Spinal cord (tissue), 9 donors: ENCODE measurements at regions not wholly inside any gene's neighbourhood (a gene's known extent, or its start where the extent isn't known, plus 50 kb on each side); places are given as distances from the start of the nearest gene placed in this dataset.

ENCODE experiments used
- DNase-seq, 6 donors: peaks; one replicate each; pipeline versions ENCODE4 v3.0.0 to v3.0.0-alpha.2; 2013 to 2015; ENCODE audit warnings: low spot score in 6 of 6, low read depth in 4 of 6
- H3K27ac ChIP-seq: one replicate; pipeline ENCODE4 v1.5.1; 2013; ENCODE audit warnings: low read depth, low read length, control low read depth
- H3K27me3 ChIP-seq: one replicate; pipeline ENCODE4 v1.6.1; 2013; ENCODE audit warnings: low read length; ENCODE audit not compliant: control insufficient read depth, insufficient read depth
- H3K36me3 ChIP-seq: one replicate; pipeline ENCODE4 v1.6.1; 2013; ENCODE audit warnings: low read length; ENCODE audit not compliant: control insufficient read depth, insufficient read depth
- H3K4me1 ChIP-seq: one replicate; pipeline ENCODE4 v1.6.1; 2013; ENCODE audit warnings: low read length; ENCODE audit not compliant: control insufficient read depth, insufficient read depth
- H3K4me3 ChIP-seq: one replicate; pipeline ENCODE4 v1.5.1; 2013; ENCODE audit warnings: low read depth, low read length, control low read depth
- H3K9me3 ChIP-seq: one replicate; pipeline ENCODE4 v1.6.1; 2013; ENCODE audit warnings: low read length; ENCODE audit not compliant: control insufficient read depth, insufficient read depth
- WGBS: methylation state at CpG from one replicate; pipeline ENCODE4 v1.1.5; 2013; ENCODE audit warnings: missing lambda C conversion rate; ENCODE audit not compliant: insufficient coverage; 5-methylcytosine and 5-hydroxymethylcytosine counted together
- donor health status: healthy.

GRCh38 chr2:234620018-234620417 lies 123.1 kb upstream of the ARL4C start:
- 93% methylated on average over 6 of the region's 7 CpGs for WGBS
- Histone ChIP-seq H3K27me3 (no peaks in the 10 kb centered on the region), H3K9me3 (peaks cover 2% of the 10 kb centered on the region), H3K27ac (no peak overlapping the region), H3K4me1 (no peaks in the 10 kb centered on the region), H3K4me3 (no peak overlapping the region), H3K36me3 (no peaks in the 10 kb centered on the region)
- no peak for DNase-seq

DNA sequence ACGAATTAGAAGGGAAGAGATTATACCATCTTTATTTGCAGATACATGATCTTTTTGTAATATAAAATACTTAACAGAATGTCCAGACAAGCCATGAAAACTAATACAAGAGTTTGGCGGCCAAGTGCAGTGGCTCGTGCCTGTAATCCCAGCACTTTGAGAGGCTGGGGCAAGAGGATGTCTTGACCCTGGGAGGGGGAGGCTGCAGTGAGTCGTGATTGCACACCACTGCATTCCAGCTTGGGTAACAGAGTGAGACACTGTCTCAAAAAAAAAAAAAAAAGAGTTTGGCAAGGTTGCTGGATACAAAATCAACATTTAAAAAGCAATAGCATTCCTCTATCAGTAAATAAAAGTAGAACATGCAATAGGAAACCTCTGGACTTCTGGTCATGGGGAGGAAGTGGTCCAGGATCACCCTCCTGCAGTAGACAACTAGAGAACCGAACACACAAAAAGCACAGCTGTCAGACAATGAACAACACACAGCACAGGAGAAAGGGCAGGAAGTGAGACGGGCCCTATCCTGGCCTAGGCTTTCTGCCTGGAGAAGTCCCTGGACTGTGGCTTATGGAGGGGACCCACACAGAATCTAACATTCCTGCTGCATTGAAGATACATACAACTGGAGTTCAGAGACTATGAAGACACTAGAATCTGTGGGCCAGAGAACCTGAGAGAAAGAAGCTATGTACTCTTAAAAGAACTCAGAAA lies 118.9 kb upstream of the ARL4C start:
- Histone ChIP-seq H3K36me3 (no peaks in the 10 kb centered on the region), H3K4me3 (no peak overlapping the region), H3K27ac (no peak overlapping the region), H3K9me3 (peaks cover 4% of the 10 kb centered on the region), H3K4me1 (no peaks in the 10 kb centered on the region), H3K27me3 (no peaks in the 10 kb centered on the region)
- 86% methylated on average over 2 of the region's 6 CpGs for WGBS
- no peak for DNase-seq

DNA sequence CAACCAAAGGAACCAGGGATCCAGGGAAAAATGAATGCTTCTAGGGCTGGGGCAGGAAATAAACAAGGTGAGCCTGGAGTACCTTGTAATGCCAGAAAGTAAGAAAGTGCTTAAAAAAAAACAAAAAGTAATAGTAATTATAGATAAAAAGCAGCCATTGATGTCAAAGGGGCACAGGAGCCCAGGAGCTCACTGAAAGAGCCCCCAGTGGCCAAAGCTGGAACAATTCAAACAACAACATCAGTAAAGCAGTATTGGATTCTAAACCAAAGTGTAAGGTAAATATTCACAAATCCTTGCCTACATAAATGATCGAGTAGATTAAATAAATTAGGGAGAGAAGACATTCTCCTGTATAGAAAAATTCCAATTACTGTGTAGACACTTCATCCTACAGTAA lies 114.3 kb upstream of the ARL4C start:
- no peaks in the 10 kb centered on the region for H3K36me3 ChIP-seq
- no peaks in the 10 kb centered on the region for H3K4me1 ChIP-seq
- no peak overlapping the region for H3K27ac ChIP-seq
- H3K9me3 ChIP-seq = peaks cover 4% of the 10 kb centered on the region
- WGBS = no CpG with 5 or more reads among the region's 1 CpG
- no peak overlapping the region for H3K4me3 ChIP-seq
- no peak for DNase-seq
- no peaks in the 10 kb centered on the region for H3K27me3 ChIP-seq

- no peak overlapping the region for H3K4me3 ChIP-seq
- WGBS = no CpG with 5 or more reads among the region's 4 CpGs
- H3K9me3 ChIP-seq = peaks cover 2% of the 10 kb centered on the region
- no peak for DNase-seq
- no peaks in the 10 kb centered on the region for H3K27me3 ChIP-seq
- no peaks in the 10 kb centered on the region for H3K4me1 ChIP-seq
- H3K36me3 ChIP-seq = no peaks in the 10 kb centered on the region
- H3K27ac ChIP-seq = no peak overlapping the region
Observed at GRCh38 chr2:234608946-234609345, 112.1 kb upstream of the ARL4C start.

GRCh38 chr2:234607691-234608090 lies 110.8 kb upstream of the ARL4C start:
- H3K4me1 ChIP-seq = no peaks in the 10 kb centered on the region
- no peak overlapping the region for H3K27ac ChIP-seq
- DNase-seq = no peak
- H3K9me3 ChIP-seq = no peaks in the 10 kb centered on the region
- no peaks in the 10 kb centered on the region for H3K27me3 ChIP-seq
- H3K36me3 ChIP-seq = no peaks in the 10 kb centered on the region
- H3K4me3 ChIP-seq = no peak overlapping the region
- WGBS = 77% methylated on average over 5 of the region's 8 CpGs

DNA sequence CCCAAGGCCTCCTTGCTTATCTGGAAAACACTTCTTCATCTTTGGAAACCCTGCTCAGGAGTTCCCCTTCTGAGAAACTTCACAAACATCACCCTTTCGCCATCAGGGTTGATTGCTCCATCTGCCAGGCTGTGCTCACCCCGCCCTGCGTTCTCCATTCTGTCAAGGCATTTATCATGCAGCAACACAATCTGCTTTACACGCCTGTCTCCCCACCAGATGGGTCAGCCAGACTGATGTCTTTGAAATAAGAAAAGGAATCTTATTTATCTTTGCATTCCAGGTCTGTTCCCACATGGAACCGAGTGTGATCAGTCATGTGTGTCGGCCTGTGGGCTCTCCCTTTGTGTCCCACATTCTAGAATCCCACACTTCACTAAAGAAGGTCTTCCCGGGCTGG lies 110.0 kb upstream of the ARL4C start:
- no peaks in the 10 kb centered on the region for H3K9me3 ChIP-seq
- H3K27ac ChIP-seq = no peak overlapping the region
- DNase-seq = peak in 2 of 6 donors; percentile 34 to 63
- 61% methylated on average over 4 of the region's 7 CpGs for WGBS
- no peaks in the 10 kb centered on the region for H3K4me1 ChIP-seq
- H3K27me3 ChIP-seq = no peaks in the 10 kb centered on the region
- no peaks in the 10 kb centered on the region for H3K36me3 ChIP-seq
- H3K4me3 ChIP-seq = no peak overlapping the region

DNA sequence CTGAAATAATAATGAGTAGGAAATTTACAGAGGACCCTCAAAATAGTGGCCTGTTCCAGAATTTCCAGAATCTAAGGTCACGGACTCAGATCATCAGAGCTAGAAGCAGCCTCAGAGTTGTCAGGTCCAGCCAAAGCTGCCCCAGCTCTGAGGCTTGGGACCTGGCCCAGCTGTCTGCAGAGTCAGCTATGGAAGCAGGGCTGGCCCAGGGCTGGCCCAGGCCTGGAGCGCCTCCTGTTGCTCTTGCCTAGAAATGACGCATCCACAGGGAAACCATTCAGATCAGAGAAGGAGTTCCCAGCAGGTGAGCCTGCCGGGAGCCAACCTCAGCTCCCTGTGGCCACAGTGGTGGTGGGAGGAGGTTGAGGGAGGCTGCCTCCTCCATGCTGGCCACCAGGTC lies 106.7 kb upstream of the ARL4C start:
- H3K4me3 ChIP-seq = no peak overlapping the region
- no peaks in the 10 kb centered on the region for H3K27me3 ChIP-seq
- H3K4me1 ChIP-seq = no peaks in the 10 kb centered on the region
- no peaks in the 10 kb centered on the region for H3K36me3 ChIP-seq
- H3K27ac ChIP-seq = no peak overlapping the region
- DNase-seq = no peak
- no peaks in the 10 kb centered on the region for H3K9me3 ChIP-seq
- WGBS = 99% methylated on average over 4 of the region's 4 CpGs

DNA sequence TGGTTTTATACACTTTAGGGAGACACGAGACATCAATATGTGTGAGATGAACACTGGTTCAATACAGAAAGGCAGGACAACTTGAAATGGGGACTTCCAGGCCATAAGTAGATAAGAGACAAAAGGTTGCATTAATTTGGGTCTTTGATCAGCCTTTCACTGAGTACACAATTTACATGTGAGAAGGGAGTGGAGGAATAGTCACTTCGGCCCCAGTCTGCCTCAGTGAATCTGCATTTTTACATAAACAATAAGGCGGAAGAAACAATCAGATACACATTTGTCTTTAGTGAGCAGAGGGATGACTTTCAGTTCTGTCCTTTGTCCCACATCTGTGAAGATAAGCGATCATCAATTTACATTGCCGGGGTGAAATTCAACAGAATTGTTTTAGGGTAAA lies 104.3 kb upstream of the ARL4C start:
- no peak overlapping the region for H3K4me3 ChIP-seq
- no peaks in the 10 kb centered on the region for H3K4me1 ChIP-seq
- no peaks in the 10 kb centered on the region for H3K27me3 ChIP-seq
- H3K36me3 ChIP-seq = no peaks in the 10 kb centered on the region
- WGBS = 82% methylated on average over 3 of the region's 5 CpGs
- DNase-seq = no peak
- no peak overlapping the region for H3K27ac ChIP-seq
- no peaks in the 10 kb centered on the region for H3K9me3 ChIP-seq

GRCh38 chr2:234597576-234597861 lies 100.6 kb upstream of the ARL4C start:
- no peaks in the 10 kb centered on the region for H3K27me3 ChIP-seq
- no peak overlapping the region for H3K27ac ChIP-seq
- no peaks in the 10 kb centered on the region for H3K36me3 ChIP-seq
- H3K9me3 ChIP-seq = no peaks in the 10 kb centered on the region
- H3K4me3 ChIP-seq = no peak overlapping the region
- H3K4me1 ChIP-seq = no peaks in the 10 kb centered on the region
- no peak for DNase-seq
- 95% methylated on average over 5 of the region's 6 CpGs for WGBS

DNA sequence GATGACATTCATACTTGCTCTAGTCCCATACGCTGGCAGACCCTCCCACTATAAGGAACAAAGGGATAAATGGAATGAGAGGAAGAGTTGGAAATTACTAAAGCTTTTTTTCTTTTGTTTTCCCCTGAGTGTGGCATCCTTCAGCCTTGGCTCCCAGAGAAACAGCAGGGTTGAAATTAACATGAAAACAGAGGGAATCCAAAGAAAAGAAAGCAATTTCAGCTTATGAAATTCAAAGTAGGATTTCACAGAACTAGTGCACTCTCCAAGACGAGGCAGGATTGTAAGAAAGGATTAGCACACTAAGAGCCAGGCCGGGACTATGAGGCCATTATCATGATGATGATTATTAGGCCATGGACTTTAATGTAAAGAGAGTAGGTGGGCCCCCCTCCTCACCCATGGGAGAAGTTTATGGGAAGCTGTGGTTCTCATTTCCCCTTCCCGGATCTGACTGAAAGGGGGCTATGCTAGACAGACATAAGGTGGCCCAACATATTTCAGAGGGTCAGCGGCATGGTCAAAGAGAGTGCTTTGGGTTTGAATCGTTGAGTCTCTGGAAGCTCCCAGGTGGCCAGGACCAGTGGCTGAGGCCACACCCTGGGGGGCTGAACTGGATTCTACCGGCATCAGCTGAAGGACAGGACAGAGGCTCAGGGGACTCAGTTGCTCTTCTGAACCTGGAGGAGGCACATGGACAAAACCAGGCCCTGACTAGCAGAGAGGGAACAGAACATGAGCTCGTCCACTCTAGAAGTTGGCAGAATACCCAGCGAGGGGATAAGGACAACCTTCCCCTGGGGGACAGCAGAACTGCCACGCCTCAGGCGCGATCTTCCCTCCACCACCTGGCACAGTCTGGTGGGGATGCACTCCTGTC lies 100.1 kb upstream of the ARL4C start:
- no peak overlapping the region for H3K27ac ChIP-seq
- DNase-seq = peak in 1 of 6 donors; percentile 39
- H3K9me3 ChIP-seq = no peaks in the 10 kb centered on the region
- no peaks in the 10 kb centered on the region for H3K4me1 ChIP-seq
- WGBS = 62% methylated on average over 4 of the region's 12 CpGs
- H3K36me3 ChIP-seq = no peaks in the 10 kb centered on the region
- H3K4me3 ChIP-seq = no peak overlapping the region
- no peaks in the 10 kb centered on the region for H3K27me3 ChIP-seq
